Smooth muscle cell (in vitro differentiated cells): ENCODE measurements at regions not wholly inside any gene's neighbourhood (a gene's known extent, or its start where the extent isn't known, plus 50 kb on each side); places are given as distances from the start of the nearest gene placed in this dataset.

ENCODE experiments used
- DNase-seq: peaks from one replicate; lab custom pipeline; 2025; ENCODE audit not compliant: unreplicated experiment; lab: John Stamatoyannopoulos, UW
- H2AFZ ChIP-seq: fragments of 200-600 bp; sonication (generic); 2 replicates; pipeline ENCODE4 v1.6.0; 2016; ENCODE audit warnings: antibody characterized with exemption, low read depth, mild to moderate bottlenecking
- H3F3A ChIP-seq: fragments of 200-600 bp; sonication (generic); 2 replicates; pipeline ENCODE4 v1.6.0; 2017; ENCODE audit warnings: antibody characterized with exemption, low read depth
- H3K27ac ChIP-seq: fragments of 200-600 bp; sonication (generic); 2 replicates; pipeline ENCODE4 v1.5.1; 2016; ENCODE audit warnings: low read depth, mild to moderate bottlenecking
- H3K27me3 ChIP-seq: fragments of 200-600 bp; sonication (generic); 2 replicates; pipeline ENCODE4 v1.6.1; 2016; ENCODE audit warnings: low read depth, mild to moderate bottlenecking
- H3K36me3 ChIP-seq: fragments of 200-600 bp; sonication (generic); 2 replicates; pipeline ENCODE4 v1.5.1; 2016; ENCODE audit warnings: low read depth
- H3K4me1 ChIP-seq: fragments of 200-600 bp; sonication (generic); 2 replicates; pipeline ENCODE4 v1.5.1; 2016; ENCODE audit warnings: low read depth
- H3K4me2 ChIP-seq: fragments of 200-600 bp; sonication (generic); 2 replicates; pipeline ENCODE4 v1.6.0; 2016; ENCODE audit warnings: mild to moderate bottlenecking
- H3K4me3 ChIP-seq: fragments of 200-600 bp; sonication (generic); 2 replicates; pipeline ENCODE4 v1.5.1; 2016; ENCODE audit warnings: mild to moderate bottlenecking
- H3K79me2 ChIP-seq: fragments of 200-600 bp; sonication (generic); 2 replicates; pipeline ENCODE4 v1.6.0; 2016; ENCODE audit warnings: low read depth, mild to moderate bottlenecking
- H3K9ac ChIP-seq: fragments of 200-600 bp; sonication (generic); 2 replicates; pipeline ENCODE4 v1.6.0; 2016; ENCODE audit warnings: low read depth
- H3K9me3 ChIP-seq: fragments of 200-600 bp; sonication (generic); replicated peaks from 2 replicates; pipeline ENCODE4 v1.5.1; 2016; ENCODE audit warnings: low read depth
- H4K20me1 ChIP-seq: fragments of 200-600 bp; sonication (generic); 2 replicates; pipeline ENCODE4 v1.6.0; 2016; ENCODE audit warnings: low read depth
- WGBS: methylation state at CpG from one replicate; pipeline ENCODE4 v1.1.7; 2016; ENCODE audit warnings: low lambda C conversion rate; 5-methylcytosine and 5-hydroxymethylcytosine counted together
- TF ChIP-seq, protein P1 (sequence below): fragments of 200-600 bp; sonication (generic); IDR thresholded peaks from 2 replicates; pipeline ENCODE4 v1.5.1; 2017; ENCODE audit warnings: borderline replicate concordance, mild to moderate bottlenecking, antibody characterized with exemption; ENCODE audit not compliant: insufficient read depth, poor library complexity, severe bottlenecking

DNA sequence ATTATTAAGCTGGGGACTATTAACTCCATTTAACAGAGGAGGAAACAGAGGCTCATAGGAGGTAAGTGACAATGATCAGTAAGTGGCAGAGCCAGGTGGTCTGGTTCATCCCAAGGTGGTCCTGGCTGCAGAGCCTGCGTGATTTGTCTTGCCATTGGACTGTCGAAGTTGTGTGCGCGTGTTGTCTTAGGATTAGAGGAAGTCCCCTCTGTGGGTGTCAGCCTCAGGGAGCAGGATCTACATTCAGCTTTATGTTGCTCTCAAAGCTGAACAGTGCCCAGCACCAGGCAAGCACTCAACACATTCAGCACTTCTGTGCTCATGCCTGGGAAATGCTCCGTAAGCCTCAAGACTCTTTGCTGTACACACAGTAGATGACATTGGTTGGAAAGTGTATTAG lies 139.5 kb downstream of the HERPUD2 start:
- 84% methylated on average over 5 of the region's 5 CpGs for WGBS
- no peak overlapping the region for H2AFZ ChIP-seq
- no peaks in the 10 kb centered on the region for H3K36me3 ChIP-seq
- no peak for DNase-seq
- TF ChIP-seq, protein P1, sequence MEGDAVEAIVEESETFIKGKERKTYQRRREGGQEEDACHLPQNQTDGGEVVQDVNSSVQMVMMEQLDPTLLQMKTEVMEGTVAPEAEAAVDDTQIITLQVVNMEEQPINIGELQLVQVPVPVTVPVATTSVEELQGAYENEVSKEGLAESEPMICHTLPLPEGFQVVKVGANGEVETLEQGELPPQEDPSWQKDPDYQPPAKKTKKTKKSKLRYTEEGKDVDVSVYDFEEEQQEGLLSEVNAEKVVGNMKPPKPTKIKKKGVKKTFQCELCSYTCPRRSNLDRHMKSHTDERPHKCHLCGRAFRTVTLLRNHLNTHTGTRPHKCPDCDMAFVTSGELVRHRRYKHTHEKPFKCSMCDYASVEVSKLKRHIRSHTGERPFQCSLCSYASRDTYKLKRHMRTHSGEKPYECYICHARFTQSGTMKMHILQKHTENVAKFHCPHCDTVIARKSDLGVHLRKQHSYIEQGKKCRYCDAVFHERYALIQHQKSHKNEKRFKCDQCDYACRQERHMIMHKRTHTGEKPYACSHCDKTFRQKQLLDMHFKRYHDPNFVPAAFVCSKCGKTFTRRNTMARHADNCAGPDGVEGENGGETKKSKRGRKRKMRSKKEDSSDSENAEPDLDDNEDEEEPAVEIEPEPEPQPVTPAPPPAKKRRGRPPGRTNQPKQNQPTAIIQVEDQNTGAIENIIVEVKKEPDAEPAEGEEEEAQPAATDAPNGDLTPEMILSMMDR = no peak
- no peak overlapping the region for H3K27ac ChIP-seq
- no peaks in the 10 kb centered on the region for H3K79me2 ChIP-seq
- no peak overlapping the region for H3K4me2 ChIP-seq
- no peak overlapping the region for H3K9ac ChIP-seq
- no peak overlapping the region for H3K4me3 ChIP-seq
- no peaks in the 10 kb centered on the region for H3K9me3 ChIP-seq
- no peaks in the 10 kb centered on the region for H3K27me3 ChIP-seq
- H4K20me1 ChIP-seq = no peaks in the 10 kb centered on the region
- no peaks in the 10 kb centered on the region for H3F3A ChIP-seq
- H3K4me1 ChIP-seq = no peaks in the 10 kb centered on the region

DNA sequence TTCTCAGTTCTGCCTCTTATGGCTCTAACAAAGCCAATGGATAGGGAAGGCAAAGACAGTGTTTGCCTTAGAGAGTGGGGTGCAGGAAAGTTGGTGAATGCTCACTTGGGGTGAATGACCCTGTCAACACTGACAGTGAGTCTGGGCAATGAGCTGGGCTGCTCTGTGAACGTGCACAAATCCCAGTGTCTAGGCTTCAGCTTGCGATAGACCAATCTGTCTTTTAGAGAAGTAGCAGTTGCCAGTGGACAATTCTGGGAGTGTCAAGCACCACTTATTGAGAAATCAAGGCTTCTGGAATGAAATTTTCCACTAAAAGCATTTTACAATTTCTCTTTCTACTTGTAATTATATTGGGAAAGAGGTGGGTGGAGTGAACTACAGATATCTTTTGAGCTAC lies 141.4 kb downstream of the HERPUD2 start:
- Histone ChIP-seq H3K27ac (no peak overlapping the region), H4K20me1 (no peaks in the 10 kb centered on the region), H3K79me2 (no peaks in the 10 kb centered on the region), H3K27me3 (no peaks in the 10 kb centered on the region), H2AFZ (peak overlapping the region; percentile 24), H3K36me3 (no peaks in the 10 kb centered on the region), H3K9ac (no peak overlapping the region), H3F3A (no peaks in the 10 kb centered on the region), H3K4me2 (no peak overlapping the region), H3K4me3 (no peak overlapping the region), H3K4me1 (no peaks in the 10 kb centered on the region), H3K9me3 (no peaks in the 10 kb centered on the region)
- TF ChIP-seq, protein P1 = no peak
- 35% methylated on average over 2 of the region's 2 CpGs for WGBS
- no peak for DNase-seq

DNA sequence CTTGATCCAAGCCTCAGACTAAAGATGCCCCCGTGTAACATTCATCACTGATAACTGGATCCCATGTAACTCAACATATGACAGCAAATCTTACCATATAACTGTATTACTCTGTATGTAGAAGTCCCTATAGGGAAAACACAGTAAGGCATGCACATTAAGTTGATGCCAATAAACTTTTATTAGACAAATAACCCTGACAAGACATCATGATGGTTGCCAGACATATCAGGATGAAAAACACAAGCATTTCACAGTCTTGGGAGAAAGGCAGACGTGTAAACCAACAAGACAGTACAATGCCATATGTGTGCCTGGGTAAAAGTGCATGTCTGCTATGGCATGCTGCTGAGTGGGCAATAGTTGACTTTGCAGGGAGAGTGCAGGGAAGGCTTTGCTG lies 142.2 kb downstream of the HERPUD2 start:
- no peaks in the 10 kb centered on the region for H3K36me3 ChIP-seq
- no peak overlapping the region for H3K4me3 ChIP-seq
- no peaks in the 10 kb centered on the region for H3K9me3 ChIP-seq
- no peaks in the 10 kb centered on the region for H3K79me2 ChIP-seq
- H3K4me2 ChIP-seq = no peak overlapping the region
- no peaks in the 10 kb centered on the region for H3F3A ChIP-seq
- TF ChIP-seq, protein P1 = no peak
- H4K20me1 ChIP-seq = no peaks in the 10 kb centered on the region
- no peak overlapping the region for H2AFZ ChIP-seq
- no peaks in the 10 kb centered on the region for H3K27me3 ChIP-seq
- H3K4me1 ChIP-seq = no peaks in the 10 kb centered on the region
- H3K27ac ChIP-seq = no peak overlapping the region
- DNase-seq = no peak
- WGBS = 56% methylated on average over 2 of the region's 2 CpGs
- H3K9ac ChIP-seq = no peak overlapping the region

DNA sequence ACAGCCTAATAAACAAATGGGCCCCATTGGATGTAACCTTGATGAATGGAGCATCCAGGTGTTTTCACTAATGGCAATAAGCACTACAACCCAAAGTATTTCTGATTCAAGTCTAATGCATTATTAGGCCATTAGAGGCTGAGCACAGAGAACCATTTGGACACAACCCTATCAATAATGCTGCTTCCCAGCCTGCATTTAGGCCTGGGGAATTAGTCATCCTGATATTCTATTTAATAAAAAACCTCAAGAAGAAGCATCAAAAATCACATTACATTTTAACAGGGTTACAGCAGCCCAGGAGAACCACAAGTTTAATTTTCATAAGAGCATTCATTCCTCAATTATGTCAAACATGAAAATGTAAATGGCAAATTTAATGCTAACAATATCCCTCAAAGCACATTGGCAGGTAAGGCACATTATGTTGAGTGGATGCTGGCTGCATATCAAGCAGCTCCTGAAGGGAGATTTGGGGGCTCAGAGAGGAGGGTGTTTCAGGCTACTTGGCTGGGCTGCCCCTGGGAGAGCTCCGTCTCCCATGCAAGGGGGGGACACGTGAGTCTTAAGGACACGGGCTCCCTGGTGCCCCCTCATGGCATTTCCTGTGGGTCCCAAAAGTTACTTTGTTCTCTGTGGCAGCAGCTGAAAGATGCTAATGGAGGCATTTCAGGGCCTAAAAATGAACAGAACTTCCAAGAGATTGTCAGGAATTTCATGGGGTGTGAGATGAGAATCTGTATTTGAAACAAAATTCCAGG lies 143.4 kb downstream of the HERPUD2 start:
- TF ChIP-seq, protein P1 = no peak
- H3K4me1 ChIP-seq = no peaks in the 10 kb centered on the region
- H2AFZ ChIP-seq = no peak overlapping the region
- no peaks in the 10 kb centered on the region for H3K36me3 ChIP-seq
- no peak overlapping the region for H3K4me2 ChIP-seq
- 37% methylated on average over 3 of the region's 3 CpGs for WGBS
- no peaks in the 10 kb centered on the region for H4K20me1 ChIP-seq
- no peaks in the 10 kb centered on the region for H3K79me2 ChIP-seq
- H3K9me3 ChIP-seq = no peaks in the 10 kb centered on the region
- H3K27me3 ChIP-seq = no peaks in the 10 kb centered on the region
- H3K27ac ChIP-seq = no peak overlapping the region
- H3K9ac ChIP-seq = no peak overlapping the region
- DNase-seq = no peak
- H3K4me3 ChIP-seq = no peak overlapping the region
- no peaks in the 10 kb centered on the region for H3F3A ChIP-seq
